ENCODE measurements at regions not wholly inside any gene's neighbourhood (a gene's known extent, or its start where the extent isn't known, plus 50 kb on each side); places are given as distances from the start of the nearest gene placed in this dataset.

- no peak for TF ChIP-seq CTCF (IDR thresholded peaks at IDR 0.05; ENCODE audit: borderline replicate concordance, control extremely low read depth, extremely low read depth, insufficient read depth, missing control alignments)
- in situ Hi-C loops (cut with MboI; ENCODE audit: low sequenced_read_pairs, unreplicated experiment), result no loop called here
- DNase-seq (ENCODE audit: low spot score), result no peak
Observed at GRCh38 chr3:28746990-28747389, 398.4 kb upstream of the AZI2 start.

GRCh38 chr3:28751864-28752263 is 403.2 kb upstream of the AZI2 start:
- in situ Hi-C loops (cut with MboI; ENCODE audit: low sequenced_read_pairs, unreplicated experiment), result no loop called here
- DNase-seq (ENCODE audit: low spot score), result no peak
- no peak for TF ChIP-seq CTCF (IDR thresholded peaks at IDR 0.05; ENCODE audit: borderline replicate concordance, control extremely low read depth, extremely low read depth, insufficient read depth, missing control alignments)

- in situ Hi-C loops (cut with MboI; ENCODE audit: low sequenced_read_pairs, unreplicated experiment), result no loop called here
- no peak for TF ChIP-seq CTCF (IDR thresholded peaks at IDR 0.05; ENCODE audit: borderline replicate concordance, control extremely low read depth, extremely low read depth, insufficient read depth, missing control alignments)
- DNase-seq (ENCODE audit: low spot score), result no peak
Observed at GRCh38 chr3:28752290-28752689, 403.7 kb upstream of the AZI2 start.

GRCh38 chr3:28756056-28756455 is 407.4 kb upstream of the AZI2 start:
- no peak for DNase-seq (ENCODE audit: low spot score)
- in situ Hi-C loops (cut with MboI; ENCODE audit: low sequenced_read_pairs, unreplicated experiment), result no loop called here
- TF ChIP-seq CTCF (IDR thresholded peaks at IDR 0.05; ENCODE audit: borderline replicate concordance, control extremely low read depth, extremely low read depth, insufficient read depth, missing control alignments), result no peak

GRCh38 chr3:28758115-28758514 is 409.5 kb upstream of the AZI2 start:
- no peak for TF ChIP-seq CTCF (IDR thresholded peaks at IDR 0.05; ENCODE audit: borderline replicate concordance, control extremely low read depth, extremely low read depth, insufficient read depth, missing control alignments)
- in situ Hi-C loops (cut with MboI; ENCODE audit: low sequenced_read_pairs, unreplicated experiment), result no loop called here
- DNase-seq (ENCODE audit: low spot score), result no peak

- DNase-seq (ENCODE audit: low spot score), result no peak
- in situ Hi-C loops (cut with MboI; ENCODE audit: low sequenced_read_pairs, unreplicated experiment), result no loop called here
- no peak for TF ChIP-seq CTCF (IDR thresholded peaks at IDR 0.05; ENCODE audit: borderline replicate concordance, control extremely low read depth, extremely low read depth, insufficient read depth, missing control alignments)
Observed at GRCh38 chr3:28761375-28761774, 412.8 kb upstream of the AZI2 start.

GRCh38 chr3:28765194-28765593 is 416.6 kb upstream of the AZI2 start:
- DNase-seq (ENCODE audit: low spot score), result no peak
- no peak for TF ChIP-seq CTCF (IDR thresholded peaks at IDR 0.05; ENCODE audit: borderline replicate concordance, control extremely low read depth, extremely low read depth, insufficient read depth, missing control alignments)
- in situ Hi-C loops (cut with MboI; ENCODE audit: low sequenced_read_pairs, unreplicated experiment), result no loop called here
